ENCODE measurements at regions not wholly inside any gene's neighbourhood (a gene's known extent, or its start where the extent isn't known, plus 50 kb on each side); places are given as distances from the start of the nearest gene placed in this dataset.

GRCh38 chr4:63708661-63709060 is 700.6 kb downstream of the TECRL start:
- Histone ChIP-seq H3K9me3 (ENCODE audit: control insufficient read depth, insufficient read depth, low read length) (no peaks in the 10 kb centered on the region), H3K9ac (ENCODE audit: low read depth, low read length) (no peak overlapping the region), H3K4me1 (ENCODE audit: insufficient read depth, low read length) (no peaks in the 10 kb centered on the region), H3K36me3 (ENCODE audit: insufficient read depth, low read length) (no peaks in the 10 kb centered on the region)

GRCh38 chr4:63700569-63700968 is 708.7 kb downstream of the TECRL start:
- H3K9ac ChIP-seq (ENCODE audit: low read depth, low read length) = no peak overlapping the region
- H3K9me3 ChIP-seq (ENCODE audit: control insufficient read depth, insufficient read depth, low read length) = no peaks in the 10 kb centered on the region
- H3K4me1 ChIP-seq (ENCODE audit: insufficient read depth, low read length) = peaks cover 4% of the 10 kb centered on the region; the same call in 1 of the 2 replicates
- no peaks in the 10 kb centered on the region for H3K36me3 ChIP-seq (ENCODE audit: insufficient read depth, low read length)

- no peak overlapping the region for H3K9ac ChIP-seq (ENCODE audit: low read depth, low read length)
- peaks cover 7% of the 10 kb centered on the region; the same call in 1 of the 2 replicates for H3K4me1 ChIP-seq (ENCODE audit: insufficient read depth, low read length)
- H3K36me3 ChIP-seq (ENCODE audit: insufficient read depth, low read length) = no peaks in the 10 kb centered on the region
- peaks cover 4% of the 10 kb centered on the region; the same call in 1 of the 2 replicates for H3K9me3 ChIP-seq (ENCODE audit: control insufficient read depth, insufficient read depth, low read length)
These were observed 715.9 kb downstream of the TECRL start for GRCh38 chr4:63693321-63693720.

GRCh38 chr4:63678358-63678931 is 730.8 kb downstream of the TECRL start:
- H3K9me3 ChIP-seq (ENCODE audit: control insufficient read depth, insufficient read depth, low read length) = no peaks in the 10 kb centered on the region
- no peaks in the 10 kb centered on the region for H3K4me1 ChIP-seq (ENCODE audit: insufficient read depth, low read length)
- no peak overlapping the region for H3K9ac ChIP-seq (ENCODE audit: low read depth, low read length)

GRCh38 chr4:63670735-63671134 is 738.5 kb downstream of the TECRL start:
- Histone ChIP-seq H3K4me1 (ENCODE audit: insufficient read depth, low read length) (no peaks in the 10 kb centered on the region), H3K9me3 (ENCODE audit: control insufficient read depth, insufficient read depth, low read length) (no peaks in the 10 kb centered on the region), H3K36me3 (ENCODE audit: insufficient read depth, low read length) (no peaks in the 10 kb centered on the region), H3K9ac (ENCODE audit: low read depth, low read length) (no peak overlapping the region)

More at GRCh38 chr4:63678358-63678931, 730.8 kb downstream of the TECRL start:
- H3K36me3 ChIP-seq (ENCODE audit: insufficient read depth, low read length) = no peaks in the 10 kb centered on the region

GRCh38 chr4:63663870-63664269 is 745.4 kb downstream of the TECRL start:
- H3K9ac ChIP-seq (ENCODE audit: low read depth, low read length) = no peak overlapping the region
- H3K36me3 ChIP-seq (ENCODE audit: insufficient read depth, low read length) = no peaks in the 10 kb centered on the region
- no peaks in the 10 kb centered on the region for H3K4me1 ChIP-seq (ENCODE audit: insufficient read depth, low read length)
- no peaks in the 10 kb centered on the region for H3K9me3 ChIP-seq (ENCODE audit: control insufficient read depth, insufficient read depth, low read length)

GRCh38 chr4:63644396-63644795 is 764.9 kb downstream of the TECRL start:
- H3K4me1 ChIP-seq (ENCODE audit: insufficient read depth, low read length) = no peaks in the 10 kb centered on the region
- no peaks in the 10 kb centered on the region for H3K9me3 ChIP-seq (ENCODE audit: control insufficient read depth, insufficient read depth, low read length)
- H3K9ac ChIP-seq (ENCODE audit: low read depth, low read length) = no peak overlapping the region
- H3K36me3 ChIP-seq (ENCODE audit: insufficient read depth, low read length) = no peaks in the 10 kb centered on the region

GRCh38 chr4:63637270-63637669 is 772.0 kb downstream of the TECRL start:
- Histone ChIP-seq H3K9ac (ENCODE audit: low read depth, low read length) (no peak overlapping the region), H3K9me3 (ENCODE audit: control insufficient read depth, insufficient read depth, low read length) (no peaks in the 10 kb centered on the region), H3K36me3 (ENCODE audit: insufficient read depth, low read length) (no peaks in the 10 kb centered on the region), H3K4me1 (ENCODE audit: insufficient read depth, low read length) (no peaks in the 10 kb centered on the region)

- H3K36me3 ChIP-seq (ENCODE audit: insufficient read depth, low read length) = no peaks in the 10 kb centered on the region
- H3K9ac ChIP-seq (ENCODE audit: low read depth, low read length) = no peak overlapping the region
- no peaks in the 10 kb centered on the region for H3K9me3 ChIP-seq (ENCODE audit: control insufficient read depth, insufficient read depth, low read length)
- no peaks in the 10 kb centered on the region for H3K4me1 ChIP-seq (ENCODE audit: insufficient read depth, low read length)
These were observed 776.4 kb downstream of the TECRL start for GRCh38 chr4:63632858-63633257.

- Histone ChIP-seq H3K9me3 (ENCODE audit: control insufficient read depth, insufficient read depth, low read length) (no peaks in the 10 kb centered on the region), H3K9ac (ENCODE audit: low read depth, low read length) (no peak overlapping the region), H3K36me3 (ENCODE audit: insufficient read depth, low read length) (no peaks in the 10 kb centered on the region), H3K4me1 (ENCODE audit: insufficient read depth, low read length) (no peaks in the 10 kb centered on the region)
These were observed 789.0 kb downstream of the TECRL start for GRCh38 chr4:63620271-63620670.

- Histone ChIP-seq H3K9ac (ENCODE audit: low read depth, low read length) (no peak overlapping the region), H3K36me3 (ENCODE audit: insufficient read depth, low read length) (no peaks in the 10 kb centered on the region), H3K9me3 (ENCODE audit: control insufficient read depth, insufficient read depth, low read length) (no peaks in the 10 kb centered on the region), H3K4me1 (ENCODE audit: insufficient read depth, low read length) (no peaks in the 10 kb centered on the region)
These were observed 789.5 kb downstream of the TECRL start for GRCh38 chr4:63619771-63620170.

GRCh38 chr4:63618883-63619718 is 790.1 kb downstream of the TECRL start:
- no peak overlapping the region for H3K9ac ChIP-seq (ENCODE audit: low read depth, low read length)
- no peaks in the 10 kb centered on the region for H3K4me1 ChIP-seq (ENCODE audit: insufficient read depth, low read length)
- H3K36me3 ChIP-seq (ENCODE audit: insufficient read depth, low read length) = no peaks in the 10 kb centered on the region

GRCh38 chr4:63607169-63607872 is 801.9 kb downstream of the TECRL start:
- no peaks in the 10 kb centered on the region for H3K4me1 ChIP-seq (ENCODE audit: insufficient read depth, low read length)

More at GRCh38 chr4:63618883-63619718, 790.1 kb downstream of the TECRL start:
- H3K9me3 ChIP-seq (ENCODE audit: control insufficient read depth, insufficient read depth, low read length) = no peaks in the 10 kb centered on the region

GRCh38 chr4:63589796-63590195 is 819.5 kb downstream of the TECRL start:
- H3K9ac ChIP-seq (ENCODE audit: low read depth, low read length) = no peak overlapping the region

More at GRCh38 chr4:63607169-63607872, 801.9 kb downstream of the TECRL start:
- H3K9ac ChIP-seq (ENCODE audit: low read depth, low read length) = no peak overlapping the region
- no peaks in the 10 kb centered on the region for H3K36me3 ChIP-seq (ENCODE audit: insufficient read depth, low read length)
- no peaks in the 10 kb centered on the region for H3K9me3 ChIP-seq (ENCODE audit: control insufficient read depth, insufficient read depth, low read length)

More at GRCh38 chr4:63589796-63590195, 819.5 kb downstream of the TECRL start:
- H3K36me3 ChIP-seq (ENCODE audit: insufficient read depth, low read length) = no peaks in the 10 kb centered on the region
- peaks cover 4% of the 10 kb centered on the region; the same call in 1 of the 2 replicates for H3K4me1 ChIP-seq (ENCODE audit: insufficient read depth, low read length)
- no peaks in the 10 kb centered on the region for H3K9me3 ChIP-seq (ENCODE audit: control insufficient read depth, insufficient read depth, low read length)
